ENCODE measurements at regions not wholly inside any gene's neighbourhood (a gene's known extent, or its start where the extent isn't known, plus 50 kb on each side); places are given as distances from the start of the nearest gene placed in this dataset.
A peak's percentile ranks its signal among the peaks of the same experiment; 100 is the strongest.

- DNase-seq, result no peak
These were observed 130.2 kb upstream of the ELL2 start for GRCh38 chr5:96091874-96092273.

- no peak for DNase-seq
These were observed 128.6 kb upstream of the ELL2 start for GRCh38 chr5:96090215-96090614.

GRCh38 chr5:96088706-96089498 lies 127.3 kb upstream of the ELL2 start:
- no peak for DNase-seq

GRCh38 chr5:96087939-96088338 lies 126.3 kb upstream of the ELL2 start:
- DNase-seq, result no peak

GRCh38 chr5:96084874-96085506 lies 123.3 kb upstream of the ELL2 start:
- peak; percentile 49 for DNase-seq

GRCh38 chr5:96083361-96083881 lies 121.8 kb upstream of the ELL2 start:
- no peak for DNase-seq

GRCh38 chr5:96081276-96081858 lies 119.7 kb upstream of the ELL2 start:
- peak; percentile 67 for DNase-seq

GRCh38 chr5:96080557-96080956 lies 118.9 kb upstream of the ELL2 start:
- DNase-seq, result peak; percentile 92

- DNase-seq, result no peak
These were observed 118.3 kb upstream of the ELL2 start for GRCh38 chr5:96079962-96080361.

GRCh38 chr5:96079075-96079474 lies 117.4 kb upstream of the ELL2 start:
- DNase-seq, result peak; percentile 94

GRCh38 chr5:96076451-96076850 lies 114.8 kb upstream of the ELL2 start:
- no peak for DNase-seq

GRCh38 chr5:96075579-96076289 lies 114.1 kb upstream of the ELL2 start:
- no peak for DNase-seq

- no peak for DNase-seq
These were observed 113.2 kb upstream of the ELL2 start for GRCh38 chr5:96074870-96075269.

- no peak for DNase-seq
These were observed 112.8 kb upstream of the ELL2 start for GRCh38 chr5:96074460-96074859.

GRCh38 chr5:96072791-96073165 lies 111.1 kb upstream of the ELL2 start:
- no peak for DNase-seq

- DNase-seq, result no peak
These were observed 110.6 kb upstream of the ELL2 start for GRCh38 chr5:96072138-96072790.

GRCh38 chr5:96070622-96071225 lies 109.1 kb upstream of the ELL2 start:
- DNase-seq, result peak; percentile 31

- peak; percentile 95 for DNase-seq
These were observed 106.4 kb upstream of the ELL2 start for GRCh38 chr5:96067894-96068614.

GRCh38 chr5:96067251-96067650 lies 105.6 kb upstream of the ELL2 start:
- peak; percentile 61 for DNase-seq

- DNase-seq, result no peak
These were observed 104.7 kb upstream of the ELL2 start for GRCh38 chr5:96066386-96066719.

- DNase-seq, result no peak
These were observed 104.2 kb upstream of the ELL2 start for GRCh38 chr5:96065685-96066385.

All from HCEC 1CT (cell line).